NCI-H2107 treated with DMSO at 0.1 percent for 48 hours (cell line): ENCODE measurements at regions not wholly inside any gene's neighbourhood (a gene's known extent, or its start where the extent isn't known, plus 50 kb on each side); places are given as distances from the start of the nearest gene placed in this dataset.
A peak's percentile ranks its signal among the peaks of the same experiment; 100 is the strongest.

Source experiments
- DNase-seq: peaks from one replicate; lab custom pipeline; 2025; ENCODE audit not compliant: unreplicated experiment; lab: John Stamatoyannopoulos, UW

DNA sequence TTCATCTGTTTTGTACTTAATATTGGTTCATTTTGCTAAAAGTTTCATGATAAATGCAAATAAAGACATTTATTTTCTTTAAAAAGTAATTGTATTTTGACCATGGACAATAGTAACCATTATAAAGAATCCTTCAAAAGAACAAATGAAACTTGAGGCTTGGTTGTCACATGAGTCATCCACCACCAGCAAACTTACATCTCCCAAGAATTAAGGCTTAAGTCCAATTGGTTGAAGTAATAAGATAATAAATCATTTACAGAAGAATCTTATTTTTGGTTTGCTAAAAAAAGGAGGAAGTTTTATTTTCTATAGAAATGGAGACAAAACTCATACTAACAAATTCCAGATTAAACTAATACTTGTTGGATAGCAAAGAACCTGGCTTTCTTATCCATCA, 84.8 kb upstream of the KITLG start:
- DNase-seq, result no peak

DNA sequence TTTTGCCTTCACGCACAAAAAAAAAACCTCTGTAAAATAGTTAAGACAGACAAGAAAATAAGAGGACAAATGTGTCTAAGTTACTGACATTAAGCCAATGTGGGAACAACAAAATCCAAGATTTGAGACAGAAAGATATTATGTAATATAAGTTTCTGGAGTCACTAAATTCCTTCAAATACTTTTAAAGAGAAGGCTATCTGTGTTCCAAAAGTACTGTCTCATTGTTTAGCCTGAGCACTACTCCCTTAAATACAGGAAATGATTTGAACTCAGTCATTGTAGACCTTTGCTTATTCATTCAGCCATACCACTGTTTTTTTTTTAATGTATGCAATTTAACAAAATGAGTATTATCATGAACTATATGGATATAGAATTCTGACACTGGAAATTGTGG, 82.7 kb upstream of the KITLG start:
- no peak for DNase-seq

DNA sequence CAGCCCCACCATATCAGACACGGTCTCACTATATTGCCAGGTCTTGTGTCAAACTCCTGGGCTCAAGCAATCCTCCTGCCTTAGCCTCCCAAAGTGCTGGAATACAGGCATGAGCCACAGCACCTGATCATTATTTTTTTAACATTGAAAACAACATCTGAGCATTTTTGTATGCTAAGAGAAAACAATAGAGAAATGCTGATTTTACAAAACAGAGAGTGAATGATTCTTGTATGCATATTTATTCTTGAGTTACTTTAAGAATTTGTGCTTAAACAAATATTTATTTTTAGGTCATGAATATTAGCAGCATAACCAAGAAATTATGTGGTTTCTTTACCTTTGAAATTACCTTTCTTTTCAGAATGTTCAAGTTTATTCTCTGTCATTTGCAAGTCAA, 81.8 kb upstream of the KITLG start:
- DNase-seq, result no peak

DNA sequence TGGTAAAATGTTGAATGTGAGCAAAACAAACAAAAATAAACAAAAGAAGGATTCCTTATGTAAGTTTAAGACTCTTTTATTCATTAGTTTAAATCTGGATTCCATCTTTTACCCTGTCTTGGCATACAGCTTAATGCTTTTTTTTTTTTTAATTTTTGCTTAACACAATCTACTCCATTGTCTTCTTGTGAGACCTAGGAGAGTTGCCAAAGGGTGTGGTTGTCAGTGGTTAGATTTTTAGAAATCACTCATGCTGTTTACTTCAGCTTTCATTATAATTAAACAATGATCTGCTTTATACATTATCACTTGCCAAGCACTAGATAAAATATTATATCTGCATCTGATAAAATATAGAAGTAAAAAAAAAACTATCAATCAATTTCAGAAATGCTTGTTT, 77.7 kb upstream of the KITLG start:
- DNase-seq, result no peak

DNA sequence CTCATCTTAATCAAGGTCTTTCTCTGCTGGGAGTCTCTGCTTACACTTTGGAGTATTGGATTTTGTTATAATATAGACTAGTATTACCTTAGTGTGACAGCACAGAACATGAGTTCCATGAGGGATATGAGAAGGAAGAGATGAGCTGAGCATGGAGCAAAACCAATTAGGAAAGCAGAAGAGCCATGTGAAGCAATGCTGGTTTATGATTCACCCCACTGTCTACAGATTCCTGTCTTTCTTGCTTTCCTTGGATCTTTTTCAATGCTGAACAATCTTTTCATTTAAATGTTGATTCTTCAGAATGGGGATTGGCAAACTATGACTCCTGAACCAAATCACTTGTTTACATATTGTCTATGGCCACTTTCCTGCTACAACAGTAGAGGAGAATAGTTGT, 70.4 kb upstream of the KITLG start:
- no peak for DNase-seq

DNA sequence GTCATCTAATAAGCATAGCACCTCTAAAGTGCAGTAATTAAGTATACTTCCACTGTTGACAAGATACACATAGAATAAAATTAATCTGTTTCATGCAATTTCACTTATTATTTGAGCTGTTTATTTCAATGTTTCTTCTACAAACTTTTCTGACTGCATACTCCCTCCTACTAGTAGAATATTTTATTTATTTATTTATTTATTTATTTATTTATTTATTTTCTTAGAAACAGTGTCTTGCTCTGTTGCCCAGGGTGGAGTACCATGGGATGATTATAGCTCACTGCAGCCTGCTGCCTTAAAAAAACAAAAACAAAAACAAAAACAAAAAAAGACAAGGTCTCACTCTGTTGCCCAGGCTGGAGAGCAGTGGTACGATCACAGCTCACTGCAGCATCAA, 68.4 kb upstream of the KITLG start:
- no peak for DNase-seq

DNA sequence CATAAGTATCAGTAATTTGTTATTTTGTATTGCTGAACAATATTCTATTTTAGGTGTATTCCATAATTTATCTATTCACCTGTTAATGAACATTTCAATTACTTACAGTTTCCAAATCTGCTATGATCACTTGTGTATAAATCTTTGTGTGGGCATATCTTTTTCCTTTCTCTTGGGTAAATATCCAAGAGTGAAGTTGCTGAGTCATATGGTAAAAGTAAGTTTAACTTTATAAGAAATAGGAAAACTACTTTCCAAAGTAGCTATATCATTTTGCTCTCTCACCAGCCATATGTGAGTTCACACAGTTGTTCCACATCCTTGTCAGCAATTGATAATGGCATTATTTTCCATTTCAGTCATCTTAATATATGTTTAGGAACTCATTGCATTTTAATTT, 66.6 kb upstream of the KITLG start:
- DNase-seq, result no peak

DNA sequence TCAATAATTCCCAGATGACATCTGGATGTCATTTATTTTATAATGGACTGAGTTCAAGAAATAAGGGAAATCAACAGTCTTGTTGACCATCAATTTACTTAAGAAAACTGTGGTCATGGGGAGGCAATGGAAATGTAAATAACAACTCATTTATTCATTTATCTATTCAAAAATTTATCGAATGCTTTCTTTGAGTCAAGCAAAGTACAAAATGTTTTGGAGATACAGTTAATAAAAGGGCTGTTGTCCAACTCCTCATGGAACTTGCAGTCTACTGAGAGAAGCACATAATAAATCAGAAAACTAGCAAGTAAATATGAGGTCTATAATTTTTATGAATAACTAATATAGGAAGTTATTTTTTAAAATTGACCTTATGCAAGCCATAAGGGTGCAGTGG, 65.5 kb upstream of the KITLG start:
- DNase-seq, result no peak

DNA sequence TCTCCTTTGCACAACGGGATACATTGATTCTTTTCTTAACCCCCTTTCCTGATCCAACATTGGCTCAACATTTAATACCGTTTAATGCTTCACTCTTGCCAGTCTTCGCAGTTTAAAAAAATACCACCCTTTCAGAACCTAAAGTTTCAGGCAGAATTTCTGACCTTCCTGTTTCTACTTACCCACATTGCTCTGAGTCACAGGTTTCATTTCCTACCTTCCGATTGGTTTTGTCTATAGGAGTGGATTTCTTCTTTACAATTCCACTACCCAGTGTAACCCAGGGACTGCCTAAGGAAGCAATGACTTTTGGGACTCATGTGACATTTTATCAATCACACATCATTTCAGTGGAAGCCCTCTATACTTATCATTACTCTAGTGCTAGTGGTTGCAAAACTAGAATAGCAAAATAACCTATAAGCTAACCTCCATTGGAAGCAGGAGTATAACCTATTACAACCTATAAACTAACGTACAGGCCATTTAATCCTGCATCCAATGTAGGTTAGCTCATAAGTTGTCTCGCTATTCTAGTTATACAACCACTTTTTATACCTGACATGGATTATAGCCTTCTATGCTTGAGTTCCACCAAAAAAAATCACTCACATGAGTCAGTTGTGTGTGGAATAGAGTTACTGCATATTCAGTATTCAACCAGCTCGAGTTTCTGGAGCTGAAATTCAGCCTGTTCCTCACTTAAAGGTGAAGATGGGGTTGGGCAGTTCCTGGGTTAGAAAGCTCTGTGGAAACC, 64.9 kb upstream of the KITLG start:
- DNase-seq, result no peak

DNA sequence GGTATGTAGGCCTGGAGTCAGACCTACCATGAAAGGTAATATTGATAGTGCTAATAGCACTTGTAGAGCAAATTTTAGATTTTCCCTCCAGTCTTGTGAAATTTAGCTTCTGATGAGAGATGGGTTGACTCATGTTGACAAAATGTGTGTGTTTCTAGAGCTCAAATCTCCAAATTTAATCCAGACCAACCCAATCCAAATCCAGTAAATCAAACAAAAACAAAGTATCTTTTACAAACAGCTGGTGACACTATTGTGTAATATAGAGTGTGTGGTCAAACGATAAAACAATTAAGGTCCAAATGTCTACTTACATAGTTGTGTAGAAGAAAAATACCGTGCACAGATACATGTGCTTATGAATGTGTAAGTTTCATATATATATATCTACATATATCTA, 63.4 kb upstream of the KITLG start:
- no peak for DNase-seq

DNA sequence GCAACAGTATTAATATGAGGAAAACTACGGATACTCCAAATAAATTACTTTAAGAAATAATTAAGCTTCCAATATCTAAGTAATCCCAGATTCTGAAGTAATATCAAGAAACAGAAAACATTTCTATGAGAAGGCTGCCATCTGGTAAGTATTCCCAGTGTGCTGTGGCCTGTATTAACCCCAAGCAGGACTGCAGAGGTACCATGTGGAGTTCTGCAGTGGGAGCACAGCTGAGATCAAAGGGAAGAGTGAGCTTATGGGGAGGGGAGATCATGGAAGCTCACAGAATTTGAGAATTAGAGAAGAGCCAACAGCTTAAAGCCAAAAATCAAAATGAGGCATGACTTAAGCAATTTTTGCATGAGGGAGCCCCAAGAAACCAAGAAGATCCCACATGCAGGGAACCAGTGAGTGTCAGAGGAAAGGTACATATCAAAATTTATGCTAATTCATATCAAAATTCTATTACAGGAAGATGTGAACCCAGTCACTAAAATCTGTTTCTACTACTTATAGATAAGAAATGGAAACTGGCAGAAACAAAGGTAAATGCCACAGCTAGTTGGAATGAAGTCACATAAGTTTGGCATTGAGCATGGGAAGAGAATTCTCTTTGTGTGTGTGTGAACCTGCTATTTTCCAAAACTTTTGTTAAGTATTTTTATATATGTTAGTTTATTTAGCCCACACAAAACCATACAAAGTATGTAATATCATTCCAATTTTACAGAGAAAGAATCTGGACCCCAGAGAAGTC, 62.6 kb upstream of the KITLG start:
- DNase-seq, result no peak

DNA sequence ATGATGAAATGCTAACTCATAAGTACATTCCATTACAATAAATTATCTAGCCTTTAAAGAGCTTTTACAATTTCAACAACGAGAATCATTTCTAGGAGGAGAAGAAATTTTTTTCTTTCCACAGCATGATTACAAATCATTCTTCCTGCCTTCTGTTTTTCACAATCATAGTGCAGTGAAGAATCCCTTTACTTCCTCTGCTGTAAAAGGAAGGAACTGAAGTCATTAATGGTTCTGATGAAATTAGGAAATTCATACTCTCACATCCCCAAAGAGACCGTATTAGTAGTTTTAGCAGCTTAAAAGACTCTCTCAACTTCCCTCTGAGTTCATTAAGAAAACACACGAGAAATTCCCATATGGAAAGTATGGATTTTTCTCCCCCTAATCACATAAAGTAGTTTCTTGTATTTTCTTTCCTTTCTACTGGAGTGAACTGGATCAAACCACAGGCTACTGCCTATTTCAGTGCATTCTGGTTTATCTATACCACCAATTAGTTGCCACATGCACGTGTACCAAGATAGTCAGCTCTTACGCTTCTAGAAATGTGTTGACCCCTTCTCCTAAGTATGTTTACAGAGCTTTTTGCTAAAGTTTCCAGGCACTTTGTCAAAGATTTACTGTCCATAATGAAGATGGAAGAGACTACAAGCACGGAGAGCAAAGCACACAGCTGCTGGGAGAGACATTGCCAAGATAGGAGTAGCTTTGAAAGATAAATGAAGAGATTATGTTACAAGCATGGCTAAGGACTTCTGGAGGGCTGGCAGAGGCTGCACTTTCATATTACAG, 58.9 kb upstream of the KITLG start:
- DNase-seq, result peak; percentile 64

DNA sequence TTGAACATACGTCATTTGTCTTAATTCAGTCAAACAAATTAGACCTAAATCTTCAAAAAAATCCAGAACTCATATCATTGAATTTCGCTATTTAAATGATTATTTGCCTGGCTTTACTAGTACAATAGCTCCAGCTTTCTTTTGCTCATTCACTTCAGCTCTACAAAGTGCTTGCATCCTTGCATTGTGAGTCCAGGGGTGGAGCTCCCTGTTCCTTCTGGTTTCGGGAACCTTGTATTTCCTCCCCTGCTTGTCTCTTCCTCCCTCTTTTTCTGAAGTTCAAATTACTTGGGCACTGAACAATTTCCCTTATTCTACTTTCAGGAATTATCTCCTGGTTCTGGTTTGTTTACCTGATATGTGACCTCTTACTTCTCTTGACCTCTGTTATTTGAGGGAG, 58.1 kb upstream of the KITLG start:
- DNase-seq, result no peak

DNA sequence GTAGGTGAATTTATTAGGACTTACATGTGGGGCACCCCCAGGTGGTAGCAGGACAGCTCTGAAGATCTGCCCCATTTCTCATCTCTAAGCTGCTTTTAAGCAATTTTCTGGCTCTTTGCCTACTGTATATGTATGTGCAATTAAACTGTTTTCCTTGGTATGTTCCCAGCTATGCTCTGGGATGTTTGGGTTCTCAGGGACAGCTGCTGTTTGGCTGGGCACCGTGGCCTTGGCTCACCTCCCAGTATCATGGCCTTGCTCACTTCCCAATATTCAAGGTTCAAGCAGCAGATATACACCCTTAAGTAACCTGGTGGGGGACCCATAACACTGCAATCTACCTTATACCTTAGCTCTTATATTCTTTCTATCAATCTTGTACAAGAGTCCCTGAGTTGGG, 53.7 kb upstream of the KITLG start:
- DNase-seq, result no peak

DNA sequence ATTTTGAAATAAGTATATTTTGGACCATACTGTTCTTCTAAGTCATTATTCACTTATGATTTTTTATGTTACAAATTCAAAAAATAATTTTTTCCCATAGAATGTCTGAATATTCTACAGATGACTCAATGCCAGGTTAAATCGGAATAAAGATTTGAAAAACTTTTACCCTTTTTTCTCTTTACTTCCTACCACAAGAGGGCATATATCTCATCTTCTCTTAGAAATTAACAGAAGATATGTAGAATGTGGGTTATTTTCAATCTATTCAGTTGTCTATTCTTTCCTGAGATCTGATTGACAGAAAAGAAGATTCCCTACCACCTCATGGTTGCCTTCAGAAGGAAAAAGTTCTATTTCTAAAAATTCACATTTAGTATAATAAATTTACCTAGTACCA, 53.0 kb upstream of the KITLG start:
- DNase-seq, result no peak

DNA sequence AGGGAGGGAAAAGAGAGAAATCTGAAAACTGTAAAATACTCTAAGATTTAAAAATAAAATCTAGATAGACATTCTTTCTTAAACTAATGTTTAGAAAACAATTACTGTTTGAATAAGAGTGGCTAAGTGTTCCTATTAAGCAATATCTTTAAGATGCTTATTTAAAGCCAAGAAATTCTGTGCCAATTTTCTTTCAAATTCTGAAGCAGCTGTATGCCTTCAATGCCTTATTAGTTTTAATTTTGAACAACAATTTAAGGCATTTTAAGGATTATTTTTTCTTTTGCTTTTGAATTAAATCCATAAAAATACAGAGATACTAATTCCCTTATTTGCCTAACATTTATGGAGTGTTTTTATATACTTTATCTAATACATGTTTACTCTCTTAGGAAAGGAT, 50.3 kb upstream of the KITLG start:
- DNase-seq, result no peak
